Mucosa of descending colon (tissue), 3 donors: ENCODE measurements at regions not wholly inside any gene's neighbourhood (a gene's known extent, or its start where the extent isn't known, plus 50 kb on each side); places are given as distances from the start of the nearest gene placed in this dataset.

Source experiments
- ATAC-seq: fragments of 200-7000 bp; cut with Tn5 transposase; one replicate; pipeline ENCODE4 v1.9.1; 2020; ENCODE audit warnings: mild to moderate bottlenecking, moderate library complexity
- DNase-seq, 3 donors: peaks; one replicate each; pipeline ENCODE4 v3.0.0-alpha.2; 2020
- H3K36me3 ChIP-seq: fragments of 200-600 bp; one replicate; pipeline ENCODE4 v1.8.0; 2021; ENCODE audit warnings: low read depth, mild to moderate bottlenecking
- H3K4me1 ChIP-seq: fragments of 200-600 bp; one replicate; pipeline ENCODE4 v1.8.0; 2021; ENCODE audit warnings: low read depth, mild to moderate bottlenecking
- H3K4me3 ChIP-seq: fragments of 200-600 bp; one replicate; pipeline ENCODE4 v1.8.0; 2021; ENCODE audit warnings: mild to moderate bottlenecking
- H3K9me3 ChIP-seq: fragments of 200-600 bp; one replicate; pipeline ENCODE4 v1.8.0; 2021; ENCODE audit warnings: mild to moderate bottlenecking
- intact Hi-C, 2 donors: fragments of 100-400 bp; cut with DNase I in 1 of 2; cut with micrococcal nuclease in 1 of 2; formaldehyde crosslinking; loops; one replicate each; pipeline versions ENCODE4 v1.11.0 to v1.11.1; 2022; cut with DNase I, micrococcal nuclease
- TF ChIP-seq, protein P1 (sequence below): fragments of 200-600 bp; IDR thresholded peaks from one replicate; pipeline ENCODE4 v1.8.0; 2022; ENCODE audit warnings: antibody characterized with exemption, mild to moderate bottlenecking
- donor health status: DM: no; HTN: no; CAD: no; lungs with moderate emphysema.
- donor health status: DM: no; HTN: no; CAD: no.
- donor health status: DM: no; HTN: yes; CAD: no.

DNA sequence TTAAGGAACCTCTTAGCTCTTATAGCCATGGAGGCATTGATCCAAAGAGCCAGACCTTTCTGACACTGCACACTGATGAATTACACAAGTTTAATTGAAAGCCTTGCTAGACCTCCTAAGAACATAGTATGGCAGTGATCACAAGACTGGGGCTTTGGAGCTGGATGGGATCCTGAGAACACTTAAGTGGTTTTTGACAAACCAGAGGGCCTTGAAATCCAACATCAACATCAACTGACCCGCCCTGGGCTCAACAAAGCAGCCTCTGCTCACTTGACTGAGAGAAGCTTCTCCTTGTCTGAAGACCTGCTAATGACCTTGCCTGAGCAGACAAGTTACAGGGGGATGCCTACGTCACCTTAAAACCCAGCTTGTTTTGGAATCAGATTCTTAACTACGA is 257.6 kb downstream of the KLF13 start:
- Histone ChIP-seq H3K4me3 (no peak overlapping the region), H3K36me3 (no peaks in the 10 kb centered on the region), H3K9me3 (peaks cover 10% of the 10 kb centered on the region), H3K4me1 (no peaks in the 10 kb centered on the region)
- TF ChIP-seq, protein P1, sequence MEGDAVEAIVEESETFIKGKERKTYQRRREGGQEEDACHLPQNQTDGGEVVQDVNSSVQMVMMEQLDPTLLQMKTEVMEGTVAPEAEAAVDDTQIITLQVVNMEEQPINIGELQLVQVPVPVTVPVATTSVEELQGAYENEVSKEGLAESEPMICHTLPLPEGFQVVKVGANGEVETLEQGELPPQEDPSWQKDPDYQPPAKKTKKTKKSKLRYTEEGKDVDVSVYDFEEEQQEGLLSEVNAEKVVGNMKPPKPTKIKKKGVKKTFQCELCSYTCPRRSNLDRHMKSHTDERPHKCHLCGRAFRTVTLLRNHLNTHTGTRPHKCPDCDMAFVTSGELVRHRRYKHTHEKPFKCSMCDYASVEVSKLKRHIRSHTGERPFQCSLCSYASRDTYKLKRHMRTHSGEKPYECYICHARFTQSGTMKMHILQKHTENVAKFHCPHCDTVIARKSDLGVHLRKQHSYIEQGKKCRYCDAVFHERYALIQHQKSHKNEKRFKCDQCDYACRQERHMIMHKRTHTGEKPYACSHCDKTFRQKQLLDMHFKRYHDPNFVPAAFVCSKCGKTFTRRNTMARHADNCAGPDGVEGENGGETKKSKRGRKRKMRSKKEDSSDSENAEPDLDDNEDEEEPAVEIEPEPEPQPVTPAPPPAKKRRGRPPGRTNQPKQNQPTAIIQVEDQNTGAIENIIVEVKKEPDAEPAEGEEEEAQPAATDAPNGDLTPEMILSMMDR: no peak
- DNase-seq (no peak), ATAC-seq (no peak)
- intact Hi-C loops: no loop called here

DNA sequence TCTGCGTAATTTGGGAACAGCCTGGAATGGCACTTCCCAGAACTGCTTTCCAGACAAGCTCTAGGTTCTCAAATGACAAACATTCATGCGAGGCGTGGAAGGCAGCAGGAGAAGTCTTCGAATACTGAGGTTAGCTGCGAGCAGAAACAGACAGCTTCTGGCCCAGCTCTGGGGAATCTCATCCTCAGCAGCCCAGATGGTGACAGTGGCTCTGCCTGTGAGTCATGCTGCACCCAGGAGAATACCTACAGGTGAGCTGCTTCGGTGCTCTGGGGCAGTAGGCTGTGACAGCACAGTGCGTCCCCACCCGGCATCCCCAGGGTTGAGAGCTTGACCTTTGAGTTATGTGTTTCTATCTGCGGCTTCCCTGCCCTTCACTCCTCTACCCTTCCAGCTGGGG is 258.6 kb downstream of the KLF13 start:
- TF ChIP-seq, protein P1: no peak
- H3K4me1 ChIP-seq: no peaks in the 10 kb centered on the region
- no peaks in the 10 kb centered on the region for H3K36me3 ChIP-seq
- intact Hi-C loops: no loop called here
- no peak overlapping the region for H3K4me3 ChIP-seq
- DNase-seq (no peak), ATAC-seq (no peak)
- H3K9me3 ChIP-seq: peaks cover 10% of the 10 kb centered on the region

DNA sequence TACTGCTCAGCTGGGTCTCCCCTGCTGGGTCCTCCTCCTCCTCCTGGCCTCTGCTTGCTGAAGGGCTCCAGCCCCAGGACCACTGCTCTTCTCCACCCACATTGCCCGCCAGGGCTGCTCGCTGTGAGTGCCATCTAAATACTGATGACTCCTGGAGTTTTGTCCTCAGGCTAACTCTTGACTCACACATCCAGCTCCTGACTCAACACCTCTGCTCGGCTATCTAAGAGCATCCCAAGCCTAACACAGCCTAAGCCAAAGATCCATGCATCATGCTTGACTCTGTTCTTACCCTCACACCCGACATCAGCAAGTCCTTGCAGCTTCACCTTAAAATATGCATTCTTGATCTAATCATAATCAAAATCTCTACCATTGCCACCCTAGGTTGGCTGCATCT is 260.2 kb downstream of the KLF13 start:
- intact Hi-C loops: no loop called here
- Histone ChIP-seq H3K9me3 (peaks cover 4% of the 10 kb centered on the region), H3K36me3 (no peaks in the 10 kb centered on the region), H3K4me1 (no peaks in the 10 kb centered on the region), H3K4me3 (no peak overlapping the region)
- DNase-seq: no peak
- TF ChIP-seq, protein P1: no peak
- no peak for ATAC-seq

DNA sequence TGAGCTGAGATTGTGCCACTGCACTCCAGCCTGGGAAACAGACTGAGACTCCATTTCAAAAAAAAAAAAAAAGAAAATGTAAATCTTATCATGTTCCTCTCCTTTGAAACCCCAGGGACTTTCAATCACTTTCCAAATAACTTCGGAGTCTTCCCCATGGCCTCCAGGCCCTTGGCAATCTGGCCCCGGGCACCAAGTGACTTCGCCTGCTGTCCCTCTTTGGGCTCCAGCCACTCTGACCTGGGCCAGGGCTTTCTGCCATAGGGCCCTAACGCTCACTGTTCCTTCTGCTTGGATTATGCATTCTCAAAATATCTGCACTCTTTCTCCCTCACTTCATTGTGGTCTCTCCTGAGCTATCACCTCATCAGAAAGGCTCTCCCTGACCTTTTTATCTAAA is 260.9 kb downstream of the KLF13 start:
- ATAC-seq (no peak), DNase-seq (no peak)
- no peaks in the 10 kb centered on the region for H3K36me3 ChIP-seq
- no peaks in the 10 kb centered on the region for H3K4me1 ChIP-seq
- intact Hi-C loops: no loop called here
- H3K4me3 ChIP-seq: no peak overlapping the region
- H3K9me3 ChIP-seq: no peaks in the 10 kb centered on the region
- TF ChIP-seq, protein P1: no peak

DNA sequence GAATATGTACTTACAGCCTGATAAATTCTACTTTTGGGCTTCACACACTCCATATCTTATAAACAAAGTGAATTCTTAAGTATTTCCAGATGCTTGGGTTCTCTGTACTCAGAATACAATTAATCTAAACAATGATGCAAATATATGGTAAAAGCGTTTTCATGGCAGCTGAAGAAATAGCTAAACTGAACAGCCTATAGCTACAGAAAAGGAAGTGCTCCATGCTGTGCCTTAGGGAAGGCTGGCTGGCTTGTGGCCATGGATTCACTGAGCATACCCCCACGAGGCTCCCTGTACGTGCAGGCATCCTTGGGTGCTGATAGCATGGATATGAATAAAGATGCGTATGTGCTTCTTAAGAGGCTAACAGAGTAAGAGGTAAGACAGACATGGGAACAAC is 264.0 kb downstream of the KLF13 start:
- TF ChIP-seq, protein P1: no peak
- no peak overlapping the region for H3K4me3 ChIP-seq
- H3K36me3 ChIP-seq: no peaks in the 10 kb centered on the region
- intact Hi-C loops: no loop called here
- no peak for DNase-seq
- no peak for ATAC-seq
- H3K9me3 ChIP-seq: no peaks in the 10 kb centered on the region
- H3K4me1 ChIP-seq: no peaks in the 10 kb centered on the region

DNA sequence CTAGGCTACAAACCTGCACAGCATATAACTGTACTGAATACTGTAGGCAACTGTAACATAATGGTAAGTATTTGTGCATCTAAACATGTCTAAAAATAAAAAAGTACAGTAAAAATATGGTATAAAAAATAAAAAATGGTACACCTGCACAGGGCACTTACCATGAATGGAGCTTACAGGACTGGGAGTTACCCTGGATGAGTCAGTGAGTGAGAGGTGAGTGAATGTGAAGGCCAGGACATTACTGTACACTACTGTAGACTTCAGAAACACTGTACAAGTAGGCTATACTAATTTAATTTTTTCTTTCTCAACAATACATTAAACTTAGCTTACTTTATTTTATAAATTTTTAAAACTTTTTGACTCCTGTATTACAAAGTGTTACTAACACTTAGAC is 265.3 kb downstream of the KLF13 start:
- intact Hi-C loops: no loop called here
- ATAC-seq (no peak), DNase-seq (no peak)
- Histone ChIP-seq H3K4me1 (no peaks in the 10 kb centered on the region), H3K9me3 (no peaks in the 10 kb centered on the region), H3K4me3 (no peak overlapping the region), H3K36me3 (no peaks in the 10 kb centered on the region)
- TF ChIP-seq, protein P1: no peak
